ENCODE measurements at regions not wholly inside any gene's neighbourhood (a gene's known extent, or its start where the extent isn't known, plus 50 kb on each side); places are given as distances from the start of the nearest gene placed in this dataset.

DNA sequence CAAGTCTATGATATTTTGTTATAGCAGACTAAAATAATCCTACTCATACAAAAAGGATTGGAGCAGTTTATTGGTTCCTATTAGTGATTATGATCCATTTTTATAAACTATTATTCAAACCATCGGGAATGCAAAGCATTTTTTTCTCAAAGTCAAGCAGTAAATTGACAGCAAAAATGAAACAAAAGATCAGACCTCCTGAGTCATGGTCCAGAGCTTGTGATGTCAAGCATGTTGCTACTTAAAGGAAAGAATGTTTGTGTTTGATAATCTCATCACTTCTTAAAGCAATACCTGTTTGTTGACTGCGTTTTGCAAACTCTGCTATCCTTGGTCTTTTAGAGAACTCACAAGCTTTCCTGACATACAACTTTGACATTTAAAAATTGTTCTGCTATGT, 204.4 kb downstream of the SAMD5 start:
- TF ChIP-seq, protein P1, sequence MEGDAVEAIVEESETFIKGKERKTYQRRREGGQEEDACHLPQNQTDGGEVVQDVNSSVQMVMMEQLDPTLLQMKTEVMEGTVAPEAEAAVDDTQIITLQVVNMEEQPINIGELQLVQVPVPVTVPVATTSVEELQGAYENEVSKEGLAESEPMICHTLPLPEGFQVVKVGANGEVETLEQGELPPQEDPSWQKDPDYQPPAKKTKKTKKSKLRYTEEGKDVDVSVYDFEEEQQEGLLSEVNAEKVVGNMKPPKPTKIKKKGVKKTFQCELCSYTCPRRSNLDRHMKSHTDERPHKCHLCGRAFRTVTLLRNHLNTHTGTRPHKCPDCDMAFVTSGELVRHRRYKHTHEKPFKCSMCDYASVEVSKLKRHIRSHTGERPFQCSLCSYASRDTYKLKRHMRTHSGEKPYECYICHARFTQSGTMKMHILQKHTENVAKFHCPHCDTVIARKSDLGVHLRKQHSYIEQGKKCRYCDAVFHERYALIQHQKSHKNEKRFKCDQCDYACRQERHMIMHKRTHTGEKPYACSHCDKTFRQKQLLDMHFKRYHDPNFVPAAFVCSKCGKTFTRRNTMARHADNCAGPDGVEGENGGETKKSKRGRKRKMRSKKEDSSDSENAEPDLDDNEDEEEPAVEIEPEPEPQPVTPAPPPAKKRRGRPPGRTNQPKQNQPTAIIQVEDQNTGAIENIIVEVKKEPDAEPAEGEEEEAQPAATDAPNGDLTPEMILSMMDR (IDR thresholded peaks at IDR 0.05; ENCODE audit: low read length), result no peak
- TF ChIP-seq EZH2 (IDR thresholded peaks at IDR 0.05; ENCODE audit: borderline replicate concordance, low read length), result no peak

All from OCI-LY1 (cell line).